Esophagus muscularis mucosa (tissue), 4 donors: ENCODE measurements at regions not wholly inside any gene's neighbourhood (a gene's known extent, or its start where the extent isn't known, plus 50 kb on each side); places are given as distances from the start of the nearest gene placed in this dataset.

Experiments
- DNase-seq: peaks from one replicate; pipeline ENCODE4 v3.0.0-alpha.2; 2017; ENCODE audit errors: extremely low spot score
- H3K27ac ChIP-seq, 4 donors: fragments of 200-600 bp; sonication (generic); replicated peaks in 1 of 4; 1 replicate in 3 of 4; 2 replicates in 1 of 4; pipeline ENCODE4 v1.5.1; 2016 to 2019; ENCODE audit warnings: mild to moderate bottlenecking in 1 of 4
- H3K27me3 ChIP-seq, 4 donors: fragments of 200-600 bp; sonication (generic); one replicate each; pipeline versions ENCODE4 v1.5.1 to v1.6.0; 2016 to 2019
- H3K36me3 ChIP-seq, 4 donors: fragments of 200-600 bp; sonication (generic); one replicate each; pipeline ENCODE4 v1.5.1; 2016 to 2019
- H3K4me1 ChIP-seq, 4 donors: fragments of 200-600 bp; sonication (generic); one replicate each; pipeline ENCODE4 v1.5.1; 2016 to 2019
- H3K4me3 ChIP-seq, 4 donors: fragments of 200-600 bp; sonication (generic); 1 replicate in 2 of 4; 2 replicates in 2 of 4; pipeline ENCODE4 v1.5.1; 2016 to 2019; ENCODE audit warnings: mild to moderate bottlenecking in 4 of 4, moderate library complexity in 1 of 4
- H3K9me3 ChIP-seq, 4 donors: fragments of 200-600 bp; sonication (generic); 1 replicate in 3 of 4; 2 replicates in 1 of 4; pipeline ENCODE4 v1.5.1; 2016 to 2019
- CTCF ChIP-seq, 3 experiments: fragments of 200-600 bp in 2 of 3; fragments of 450-650 bp in 1 of 3; sonication (generic) in 2 of 3; IDR thresholded peaks; one replicate each; pipeline ENCODE4 v1.5.1; 2017 to 2019; ENCODE audit warnings: antibody characterized with exemption in 3 of 3, mild to moderate bottlenecking in 2 of 3, moderate library complexity in 1 of 3
- EP300 ChIP-seq: sonication (generic); formaldehyde crosslinking; IDR thresholded peaks from one replicate; pipeline ENCODE4 v1.6.1; 2017; ENCODE audit warnings: antibody characterized with exemption
- POLR2A ChIP-seq: fragments of 450-650 bp; IDR thresholded peaks from one replicate; pipeline ENCODE4 v1.6.1; 2017; ENCODE audit warnings: antibody characterized with exemption, moderate library complexity, mild to moderate bottlenecking, low read depth
- POLR2AphosphoS5 ChIP-seq, 2 donors: sonication (generic); formaldehyde crosslinking; IDR thresholded peaks; one replicate each; pipeline ENCODE4 v1.6.1; 2017; ENCODE audit warnings: antibody characterized with exemption in 2 of 2
- whole genome bisulfite sequencing: methylation state at CpG from one replicate; pipeline ENCODE4 v1.1.5; 2018; 5-methylcytosine and 5-hydroxymethylcytosine counted together
- intact Hi-C: fragments of 100-400 bp; cut with DNase I; formaldehyde crosslinking; loops from one replicate; pipeline ENCODE4 v1.15.1; 2023

GRCh38 chr6:105570416-105570815, 167.5 kb upstream of the PREP start:
- TF ChIP-seq EP300 (no peak), POLR2A (no peak), POLR2AphosphoS5 (IDR thresholded peaks at IDR 0.05) (no peak), CTCF (IDR thresholded peaks at IDR 0.05) (no peak)
- Histone ChIP-seq H3K9me3 (no peaks in the 10 kb centered on the region), H3K27me3 (no peaks in the 10 kb centered on the region), H3K36me3 (no peaks in the 10 kb centered on the region), H3K4me1 (no peaks in the 10 kb centered on the region), H3K27ac (no peak overlapping the region), H3K4me3 (no peak overlapping the region)
- intact Hi-C loops = no loop called here
- no peak for DNase-seq
- 92% methylated on average over 3 of the region's 3 CpGs for WGBS

- H3K9me3 ChIP-seq = no peaks in the 10 kb centered on the region
- H3K36me3 ChIP-seq = no peaks in the 10 kb centered on the region
- H3K4me1 ChIP-seq = no peaks in the 10 kb centered on the region
- 72% methylated on average over 2 of the region's 2 CpGs for WGBS
- intact Hi-C loops = no loop called here
- no peaks in the 10 kb centered on the region for H3K27me3 ChIP-seq
- no peak overlapping the region for H3K27ac ChIP-seq
- no peak for DNase-seq
- no peak overlapping the region for H3K4me3 ChIP-seq
- no peak for TF ChIP-seq CTCF (IDR thresholded peaks at IDR 0.05)
- TF ChIP-seq EP300 = no peak
- TF ChIP-seq POLR2AphosphoS5 (IDR thresholded peaks at IDR 0.05) = no peak
- TF ChIP-seq POLR2A = no peak
Observed at GRCh38 chr6:105569706-105570105, 166.8 kb upstream of the PREP start.

GRCh38 chr6:105568751-105569150, 165.9 kb upstream of the PREP start:
- H3K27ac ChIP-seq = no peak overlapping the region
- DNase-seq = no peak
- H3K36me3 ChIP-seq = no peaks in the 10 kb centered on the region
- intact Hi-C loops = no loop called here
- H3K4me1 ChIP-seq = no peaks in the 10 kb centered on the region
- no peaks in the 10 kb centered on the region for H3K27me3 ChIP-seq
- WGBS = 66% methylated on average over 1 of the region's 1 CpG
- no peak for TF ChIP-seq POLR2AphosphoS5 (IDR thresholded peaks at IDR 0.05)
- no peak for TF ChIP-seq POLR2A
- TF ChIP-seq CTCF (IDR thresholded peaks at IDR 0.05) = no peak
- no peak for TF ChIP-seq EP300
- H3K4me3 ChIP-seq = no peak overlapping the region
- no peaks in the 10 kb centered on the region for H3K9me3 ChIP-seq

- no peak overlapping the region for H3K27ac ChIP-seq
Observed at GRCh38 chr6:105568142-105568541, 165.3 kb upstream of the PREP start.

More at GRCh38 chr6:105568142-105568541, 165.3 kb upstream of the PREP start:
- H3K27me3 ChIP-seq = no peaks in the 10 kb centered on the region
- intact Hi-C loops = no loop called here
- TF ChIP-seq POLR2AphosphoS5 (IDR thresholded peaks at IDR 0.05) (no peak), POLR2A (no peak), EP300 (no peak), CTCF (IDR thresholded peaks at IDR 0.05) (no peak)
- H3K4me1 ChIP-seq = no peaks in the 10 kb centered on the region
- DNase-seq = no peak
- no peaks in the 10 kb centered on the region for H3K9me3 ChIP-seq
- no peak overlapping the region for H3K4me3 ChIP-seq
- 92% methylated on average over 2 of the region's 2 CpGs for WGBS
- H3K36me3 ChIP-seq = no peaks in the 10 kb centered on the region
